OCI-M2 (cell line): ENCODE measurements at regions not wholly inside any gene's neighbourhood (a gene's known extent, or its start where the extent isn't known, plus 50 kb on each side); places are given as distances from the start of the nearest gene placed in this dataset.

Source experiments
- DNase-seq: peaks from one replicate; lab custom pipeline; 2025; ENCODE audit not compliant: unreplicated experiment; lab: John Stamatoyannopoulos, UW

- no peak for DNase-seq
Measured at GRCh38 chr1:208576425-208576824, 332.2 kb upstream of the PLXNA2 start.

DNA sequence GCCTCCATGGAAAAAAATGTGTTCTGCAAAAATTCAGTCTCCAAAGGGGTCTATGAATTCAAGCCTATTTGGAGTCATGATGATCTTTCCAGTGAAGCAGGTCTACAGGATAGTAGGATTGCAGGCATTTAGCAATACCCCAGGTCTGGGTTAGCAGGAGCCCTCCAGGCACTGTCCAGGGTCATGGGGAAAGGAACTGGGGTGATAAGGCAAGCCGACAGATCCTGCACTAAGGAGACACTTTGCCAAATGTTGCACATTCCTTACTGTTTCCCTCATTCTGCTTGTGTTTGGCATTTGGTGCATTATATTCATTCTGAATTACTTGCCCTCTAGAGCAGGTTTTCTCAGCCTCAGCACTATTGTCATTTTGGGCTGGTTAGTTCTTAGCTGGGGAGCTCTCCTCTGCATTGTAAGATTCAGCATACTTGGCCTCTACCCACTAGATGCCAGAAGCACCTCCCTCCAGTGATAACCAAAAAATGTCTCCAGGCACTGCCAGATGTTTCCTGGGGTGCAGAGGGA, 333.3 kb upstream of the PLXNA2 start:
- no peak for DNase-seq

DNA sequence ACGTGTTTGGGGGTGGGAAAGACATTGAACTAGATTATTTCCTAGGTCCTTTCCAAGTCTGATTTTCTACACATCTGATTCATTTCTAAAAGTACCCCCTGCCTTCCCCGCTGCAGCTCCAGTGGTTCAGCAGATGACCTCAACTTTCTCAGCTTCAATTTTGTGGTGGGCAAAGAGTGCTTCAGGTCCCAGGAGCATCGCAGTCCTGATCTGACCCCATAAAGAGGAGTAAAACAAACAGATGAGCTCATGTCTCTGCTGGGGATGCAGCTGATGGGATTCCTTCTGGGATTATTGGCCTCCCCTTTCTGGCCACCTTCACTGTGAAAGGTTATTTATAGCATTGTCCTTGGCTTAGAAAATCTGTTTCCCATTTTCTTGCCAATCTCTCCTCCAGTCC, 337.0 kb upstream of the PLXNA2 start:
- no peak for DNase-seq

- no peak for DNase-seq
Measured at GRCh38 chr1:208581667-208582066, 337.5 kb upstream of the PLXNA2 start.

- DNase-seq = no peak
Measured at GRCh38 chr1:208584167-208584755, 340.1 kb upstream of the PLXNA2 start.

DNA sequence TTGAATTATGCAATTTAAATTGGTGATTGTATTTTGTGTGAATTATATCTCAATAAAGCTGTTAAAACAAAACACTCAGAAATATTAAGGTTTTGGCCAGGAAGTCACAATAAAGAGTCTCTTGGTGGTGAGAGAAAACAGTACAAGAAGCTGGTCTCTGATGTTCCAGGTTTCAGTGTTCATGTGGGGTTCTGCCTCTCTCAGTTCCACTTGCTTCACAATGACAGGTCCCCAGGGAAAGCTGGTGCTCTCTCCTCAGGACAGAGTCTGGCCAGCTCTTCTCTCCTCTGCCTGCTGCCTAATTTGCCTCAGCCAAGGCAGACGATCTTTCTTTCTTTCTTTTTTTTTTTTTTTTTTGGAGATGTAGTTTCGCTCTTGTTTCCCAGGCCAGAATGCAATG, 342.9 kb upstream of the PLXNA2 start:
- no peak for DNase-seq

GRCh38 chr1:208593306-208594006, 349.3 kb upstream of the PLXNA2 start:
- no peak for DNase-seq

GRCh38 chr1:208595236-208595635, 351.1 kb upstream of the PLXNA2 start:
- DNase-seq = no peak

GRCh38 chr1:208595745-208596144, 351.6 kb upstream of the PLXNA2 start:
- DNase-seq = no peak

GRCh38 chr1:208597571-208597970, 353.4 kb upstream of the PLXNA2 start:
- no peak for DNase-seq

- DNase-seq = no peak
Measured at GRCh38 chr1:208598021-208598420, 353.8 kb upstream of the PLXNA2 start.

GRCh38 chr1:208599063-208599462, 354.9 kb upstream of the PLXNA2 start:
- no peak for DNase-seq

- DNase-seq = no peak
Measured at GRCh38 chr1:208600456-208601190, 356.4 kb upstream of the PLXNA2 start.

DNA sequence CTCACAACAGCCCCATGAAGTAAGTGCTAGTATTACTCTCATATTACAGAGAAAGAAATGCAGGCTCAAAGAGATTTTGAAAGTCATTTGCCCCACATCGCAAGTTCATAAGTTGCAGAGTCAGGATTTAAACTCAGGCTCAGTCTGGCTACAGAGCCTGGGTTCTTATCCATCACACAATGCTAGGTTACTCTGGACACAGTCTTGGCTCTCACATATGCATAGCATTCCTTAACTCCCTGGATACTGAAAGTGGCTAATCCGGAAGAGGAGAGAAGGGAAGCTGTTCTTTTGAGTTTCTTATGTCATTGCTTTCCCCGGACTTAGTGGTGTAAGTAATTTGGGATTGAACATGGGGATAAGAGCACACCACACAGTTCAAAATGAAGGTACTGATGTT, 357.4 kb upstream of the PLXNA2 start:
- no peak for DNase-seq

- no peak for DNase-seq
Measured at GRCh38 chr1:208603721-208604120, 359.5 kb upstream of the PLXNA2 start.

DNA sequence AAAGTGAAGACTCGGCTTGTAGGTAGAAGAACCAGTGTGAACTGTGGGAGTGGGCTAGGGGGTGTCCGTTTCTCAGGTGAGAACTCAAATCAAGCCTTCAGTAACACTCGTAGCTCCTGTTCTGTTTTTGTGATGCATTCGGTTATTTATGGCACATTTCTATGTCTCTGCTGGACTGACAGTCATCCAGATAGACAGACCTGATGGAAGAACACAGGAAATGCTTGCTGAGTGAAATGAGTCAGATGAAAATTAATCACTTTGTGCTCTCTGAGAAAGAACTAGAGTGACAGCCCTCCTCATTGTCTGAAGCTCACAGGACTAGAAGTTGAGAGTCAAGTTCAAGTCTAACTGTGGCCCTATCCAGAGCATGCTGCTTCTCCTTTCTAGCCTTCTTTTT, 360.1 kb upstream of the PLXNA2 start:
- DNase-seq = no peak

DNA sequence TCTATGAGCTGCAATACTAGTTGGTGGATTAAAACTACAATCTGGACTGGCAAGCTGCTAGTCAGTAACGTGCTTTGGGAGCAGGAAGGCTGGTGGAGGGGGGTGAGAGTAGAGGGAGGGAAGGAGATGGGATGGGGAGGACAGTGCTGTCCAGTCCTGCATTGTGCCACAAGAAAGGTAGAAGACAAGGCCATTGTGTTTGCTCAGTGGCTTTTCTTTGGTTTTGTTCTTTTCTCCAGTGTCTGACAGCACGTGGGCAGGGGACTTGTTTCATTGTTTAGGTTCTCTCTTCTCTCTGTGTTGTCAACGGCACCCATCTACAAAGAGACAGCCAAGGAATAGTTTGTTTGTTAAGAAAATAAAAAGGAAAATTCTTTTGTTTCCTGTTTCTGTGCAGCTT, 362.8 kb upstream of the PLXNA2 start:
- no peak for DNase-seq

DNA sequence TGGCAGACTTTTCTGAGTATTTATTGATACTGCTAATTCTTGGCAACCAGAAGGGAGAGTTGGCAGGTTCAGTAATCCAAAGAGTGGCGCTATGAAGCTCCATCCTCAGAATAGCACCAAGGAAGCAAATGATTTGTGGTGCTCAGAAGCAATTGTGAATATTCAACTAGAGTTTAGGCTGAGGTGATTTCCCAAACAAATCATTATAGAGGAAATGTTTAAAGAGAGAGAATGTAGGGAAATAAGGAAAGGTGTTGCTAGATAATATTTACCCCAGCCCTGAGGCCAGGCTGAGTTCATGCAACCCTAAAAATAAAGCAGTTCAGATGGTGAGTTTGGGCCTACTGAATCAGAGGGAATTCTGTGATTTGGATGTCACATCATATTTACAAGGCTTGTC, 363.4 kb upstream of the PLXNA2 start:
- DNase-seq = no peak

DNA sequence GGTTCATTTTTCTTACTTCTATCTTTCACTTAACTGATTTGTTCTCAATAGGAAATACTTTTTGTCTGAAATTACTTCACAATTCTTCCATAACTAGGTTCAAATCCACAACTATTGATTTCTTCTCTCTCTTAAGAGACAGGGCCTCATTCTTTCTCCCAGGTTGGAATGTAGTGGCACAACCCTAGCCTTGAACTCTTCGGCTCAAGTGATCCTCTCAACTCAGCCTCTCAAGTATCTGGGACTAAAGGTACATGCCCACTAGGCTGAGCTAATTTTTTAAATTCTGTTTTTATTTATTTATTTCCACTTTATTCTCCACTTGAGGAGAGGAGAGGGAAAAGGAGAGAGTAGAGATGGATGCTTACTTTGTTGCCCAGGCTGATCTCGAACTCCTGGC, 370.4 kb upstream of the PLXNA2 start:
- no peak for DNase-seq

- DNase-seq = no peak
Measured at GRCh38 chr1:208615371-208615770, 371.2 kb upstream of the PLXNA2 start.

- no peak for DNase-seq
Measured at GRCh38 chr1:208616776-208617175, 372.6 kb upstream of the PLXNA2 start.
